ENCODE measurements at regions not wholly inside any gene's neighbourhood (a gene's known extent, or its start where the extent isn't known, plus 50 kb on each side); places are given as distances from the start of the nearest gene placed in this dataset.

DNA sequence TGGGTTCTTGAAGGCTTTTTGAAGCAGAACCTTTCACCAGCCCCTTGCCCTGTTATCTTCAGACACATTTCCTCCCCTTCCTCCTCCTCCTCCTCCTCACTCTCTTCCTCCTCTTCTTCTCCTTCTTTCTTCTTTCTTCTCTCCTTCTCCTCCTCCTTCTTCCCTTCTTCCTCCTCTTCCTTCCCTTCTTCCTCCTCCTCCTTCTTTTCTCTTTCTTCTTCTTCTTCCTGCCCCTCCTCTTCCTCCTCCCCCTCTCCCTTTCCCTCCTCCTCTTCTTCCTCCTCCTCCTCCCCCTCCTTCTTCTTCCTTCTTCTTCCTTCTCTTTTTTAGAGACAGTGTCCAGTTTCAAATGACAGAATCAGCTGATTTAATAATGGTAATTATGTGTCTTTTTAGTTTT, 226.0 kb downstream of the DKK2 start:
- Mint-ChIP-seq H3K27ac (no peak overlapping the region), H3K4me3 (no peak overlapping the region), H3K27me3 (ENCODE audit: low read depth) (no peaks in the 10 kb centered on the region), H3K36me3 (no peaks in the 10 kb centered on the region), H3K4me1 (peaks cover 3% of the 10 kb centered on the region), H3K9me3 (no peaks in the 10 kb centered on the region)
- no peak for DNase-seq (ENCODE audit: low spot score in 2 of 2, unreplicated experiment in 2 of 2)
- TF ChIP-seq, protein P1, sequence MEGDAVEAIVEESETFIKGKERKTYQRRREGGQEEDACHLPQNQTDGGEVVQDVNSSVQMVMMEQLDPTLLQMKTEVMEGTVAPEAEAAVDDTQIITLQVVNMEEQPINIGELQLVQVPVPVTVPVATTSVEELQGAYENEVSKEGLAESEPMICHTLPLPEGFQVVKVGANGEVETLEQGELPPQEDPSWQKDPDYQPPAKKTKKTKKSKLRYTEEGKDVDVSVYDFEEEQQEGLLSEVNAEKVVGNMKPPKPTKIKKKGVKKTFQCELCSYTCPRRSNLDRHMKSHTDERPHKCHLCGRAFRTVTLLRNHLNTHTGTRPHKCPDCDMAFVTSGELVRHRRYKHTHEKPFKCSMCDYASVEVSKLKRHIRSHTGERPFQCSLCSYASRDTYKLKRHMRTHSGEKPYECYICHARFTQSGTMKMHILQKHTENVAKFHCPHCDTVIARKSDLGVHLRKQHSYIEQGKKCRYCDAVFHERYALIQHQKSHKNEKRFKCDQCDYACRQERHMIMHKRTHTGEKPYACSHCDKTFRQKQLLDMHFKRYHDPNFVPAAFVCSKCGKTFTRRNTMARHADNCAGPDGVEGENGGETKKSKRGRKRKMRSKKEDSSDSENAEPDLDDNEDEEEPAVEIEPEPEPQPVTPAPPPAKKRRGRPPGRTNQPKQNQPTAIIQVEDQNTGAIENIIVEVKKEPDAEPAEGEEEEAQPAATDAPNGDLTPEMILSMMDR (IDR thresholded peaks at IDR 0.05; ENCODE audit: unreplicated experiment), result no peak

DNA sequence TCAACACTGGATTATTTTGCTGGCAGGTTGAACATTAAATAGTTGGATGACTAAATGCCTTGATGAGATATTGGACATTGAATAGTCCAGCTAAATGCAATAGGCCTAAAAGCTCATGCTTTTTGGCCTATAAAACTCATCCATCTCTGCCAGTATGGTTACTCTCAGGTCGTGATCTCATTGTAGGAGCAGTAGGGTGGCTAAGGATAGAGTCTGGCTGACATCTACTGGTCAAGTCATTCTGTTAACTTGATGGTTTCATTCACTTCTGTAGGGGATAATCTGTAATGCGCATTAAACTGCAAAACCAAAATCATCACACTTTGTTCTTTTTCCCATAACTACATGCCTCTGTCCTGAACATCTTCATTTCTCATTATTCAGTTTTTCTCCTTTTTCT, 227.0 kb downstream of the DKK2 start:
- Mint-ChIP-seq H3K27ac (no peak overlapping the region), H3K4me1 (peaks cover 3% of the 10 kb centered on the region), H3K27me3 (ENCODE audit: low read depth) (no peaks in the 10 kb centered on the region), H3K36me3 (no peaks in the 10 kb centered on the region), H3K9me3 (no peaks in the 10 kb centered on the region), H3K4me3 (no peak overlapping the region)
- TF ChIP-seq, protein P1 (IDR thresholded peaks at IDR 0.05; ENCODE audit: unreplicated experiment), result no peak
- no peak for DNase-seq (ENCODE audit: low spot score in 2 of 2, unreplicated experiment in 2 of 2)

GRCh38 chr4:106806158-106806797, 229.8 kb downstream of the DKK2 start:
- peaks cover 9% of the 10 kb centered on the region for H3K4me1 Mint-ChIP-seq
- no peak for DNase-seq (ENCODE audit: low spot score in 2 of 2, unreplicated experiment in 2 of 2)
- H3K36me3 Mint-ChIP-seq, result no peaks in the 10 kb centered on the region
- TF ChIP-seq, protein P1 (IDR thresholded peaks at IDR 0.05; ENCODE audit: unreplicated experiment), result no peak
- H3K9me3 Mint-ChIP-seq, result no peaks in the 10 kb centered on the region
- H3K4me3 Mint-ChIP-seq, result no peak overlapping the region
- H3K27ac Mint-ChIP-seq, result no peak overlapping the region
- H3K27me3 Mint-ChIP-seq (ENCODE audit: low read depth), result no peaks in the 10 kb centered on the region

GRCh38 chr4:106803083-106803482, 233.0 kb downstream of the DKK2 start:
- Mint-ChIP-seq H3K4me1 (peaks cover 9% of the 10 kb centered on the region), H3K27ac (no peak overlapping the region), H3K36me3 (no peaks in the 10 kb centered on the region), H3K9me3 (no peaks in the 10 kb centered on the region), H3K4me3 (no peak overlapping the region), H3K27me3 (ENCODE audit: low read depth) (no peaks in the 10 kb centered on the region)
- TF ChIP-seq, protein P1 (IDR thresholded peaks at IDR 0.05; ENCODE audit: unreplicated experiment), result no peak
- DNase-seq (ENCODE audit: low spot score in 2 of 2, unreplicated experiment in 2 of 2), result no peak

DNA sequence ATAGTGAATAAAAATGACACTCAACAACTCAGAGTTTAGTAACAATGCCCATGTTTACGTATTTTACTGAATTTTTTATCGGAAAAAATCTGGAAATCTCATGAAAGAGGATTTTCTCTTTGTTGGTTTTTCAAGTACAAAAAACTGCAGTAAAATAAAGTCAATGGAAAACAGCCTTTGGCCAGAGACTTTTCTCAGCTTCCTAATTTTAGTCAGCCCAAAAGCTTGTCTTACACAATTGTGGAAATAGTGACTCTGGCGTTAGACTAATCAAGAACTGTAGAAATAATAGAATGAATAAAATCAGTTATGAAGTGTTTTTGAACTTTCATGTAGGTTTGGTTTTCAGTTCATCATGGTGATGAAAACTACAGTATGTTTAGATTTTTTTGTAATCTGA, 234.7 kb downstream of the DKK2 start:
- H3K4me3 Mint-ChIP-seq, result no peak overlapping the region
- H3K9me3 Mint-ChIP-seq, result no peaks in the 10 kb centered on the region
- no peak for DNase-seq (ENCODE audit: low spot score in 2 of 2, unreplicated experiment in 2 of 2)
- TF ChIP-seq, protein P1 (IDR thresholded peaks at IDR 0.05; ENCODE audit: unreplicated experiment), result no peak
- H3K27ac Mint-ChIP-seq, result no peak overlapping the region
- H3K4me1 Mint-ChIP-seq, result peaks cover 16% of the 10 kb centered on the region
- no peaks in the 10 kb centered on the region for H3K36me3 Mint-ChIP-seq
- no peaks in the 10 kb centered on the region for H3K27me3 Mint-ChIP-seq (ENCODE audit: low read depth)

- Mint-ChIP-seq H3K27ac (no peak overlapping the region), H3K4me3 (no peak overlapping the region), H3K27me3 (ENCODE audit: low read depth) (no peaks in the 10 kb centered on the region), H3K9me3 (peaks cover 5% of the 10 kb centered on the region), H3K36me3 (no peaks in the 10 kb centered on the region), H3K4me1 (peaks cover 9% of the 10 kb centered on the region)
- TF ChIP-seq, protein P1 (IDR thresholded peaks at IDR 0.05; ENCODE audit: unreplicated experiment), result no peak
- DNase-seq (ENCODE audit: low spot score in 2 of 2, unreplicated experiment in 2 of 2), result no peak
Measured at GRCh38 chr4:106796876-106797275, 239.2 kb downstream of the DKK2 start.
